ENCODE measurements at regions not wholly inside any gene's neighbourhood (a gene's known extent, or its start where the extent isn't known, plus 50 kb on each side); places are given as distances from the start of the nearest gene placed in this dataset.
"Not testable (repeated sequence)": the region's sequence is repeated elsewhere in the genome, so short reads cannot be mapped to it uniquely, and the experiment has no call there.

- DNase-seq (ENCODE audit: low spot score); intact Hi-C loops (cut with DNase I): not testable (repeated sequence)
These were observed 89.4 kb downstream of the DDX11 start for GRCh38 chr12:31162896-31163560.

GRCh38 chr12:31174293-31174692, 100.6 kb downstream of the DDX11 start:
- intact Hi-C loops (cut with DNase I); DNase-seq (ENCODE audit: low spot score): not testable (repeated sequence)

GRCh38 chr12:31177514-31177913, 103.9 kb downstream of the DDX11 start:
- DNase-seq (ENCODE audit: low spot score); intact Hi-C loops (cut with DNase I): not testable (repeated sequence)

- intact Hi-C loops (cut with DNase I); DNase-seq (ENCODE audit: low spot score): not testable (repeated sequence)
These were observed 105.2 kb downstream of the DDX11 start for GRCh38 chr12:31178875-31179274.

GRCh38 chr12:31179627-31180237, 106.1 kb downstream of the DDX11 start:
- intact Hi-C loops (cut with DNase I); DNase-seq (ENCODE audit: low spot score): not testable (repeated sequence)

GRCh38 chr12:31182571-31182970, 108.9 kb downstream of the DDX11 start:
- intact Hi-C loops (cut with DNase I); DNase-seq (ENCODE audit: low spot score): not testable (repeated sequence)

GRCh38 chr12:31183107-31183506, 109.4 kb downstream of the DDX11 start:
- DNase-seq (ENCODE audit: low spot score); intact Hi-C loops (cut with DNase I): not testable (repeated sequence)

GRCh38 chr12:31183899-31184298, 110.2 kb downstream of the DDX11 start:
- DNase-seq (ENCODE audit: low spot score); intact Hi-C loops (cut with DNase I): not testable (repeated sequence)

- intact Hi-C loops (cut with DNase I); DNase-seq (ENCODE audit: low spot score): not testable (repeated sequence)
These were observed 111.0 kb downstream of the DDX11 start for GRCh38 chr12:31184667-31185066.

GRCh38 chr12:31192689-31193088, 119.0 kb downstream of the DDX11 start:
- intact Hi-C loops (cut with DNase I); DNase-seq (ENCODE audit: low spot score): not testable (repeated sequence)

- DNase-seq (ENCODE audit: low spot score); intact Hi-C loops (cut with DNase I): not testable (repeated sequence)
These were observed 122.0 kb downstream of the DDX11 start for GRCh38 chr12:31195620-31196019.

GRCh38 chr12:31199476-31199875, 125.8 kb downstream of the DDX11 start:
- intact Hi-C loops (cut with DNase I); DNase-seq (ENCODE audit: low spot score): not testable (repeated sequence)

- intact Hi-C loops (cut with DNase I) = no loop called here
- no peak for DNase-seq (ENCODE audit: low spot score)
These were observed 124.6 kb downstream of the SINHCAF start for GRCh38 chr12:31201382-31201781.

- intact Hi-C loops (cut with DNase I) = no loop called here
- DNase-seq (ENCODE audit: low spot score) = no peak
These were observed 122.7 kb downstream of the SINHCAF start for GRCh38 chr12:31203261-31203660.

GRCh38 chr12:31205054-31205453, 120.9 kb downstream of the SINHCAF start:
- intact Hi-C loops (cut with DNase I) = no loop called here
- no peak for DNase-seq (ENCODE audit: low spot score)

GRCh38 chr12:31206038-31206670, 119.8 kb downstream of the SINHCAF start:
- no peak for DNase-seq (ENCODE audit: low spot score)
- intact Hi-C loops (cut with DNase I) = no loop called here

- DNase-seq (ENCODE audit: low spot score) = no peak
- intact Hi-C loops (cut with DNase I) = no loop called here
These were observed 118.0 kb downstream of the SINHCAF start for GRCh38 chr12:31207799-31208465.

- DNase-seq (ENCODE audit: low spot score) = no peak
- intact Hi-C loops (cut with DNase I) = no loop called here
These were observed 115.8 kb downstream of the SINHCAF start for GRCh38 chr12:31210104-31210503.

GRCh38 chr12:31210541-31210940, 115.4 kb downstream of the SINHCAF start:
- no peak for DNase-seq (ENCODE audit: low spot score)
- intact Hi-C loops (cut with DNase I) = no loop called here
